Stimulated activated CD4-positive, alpha-beta T cell treated with anti-CD3 and anti-CD28 coated beads, Interleukin-2, amount 100 ng/mL, for 4 hours (primary cell): ENCODE measurements at regions not wholly inside any gene's neighbourhood (a gene's known extent, or its start where the extent isn't known, plus 50 kb on each side); places are given as distances from the start of the nearest gene placed in this dataset.
A peak's percentile ranks its signal among the peaks of the same experiment; 100 is the strongest.
"Not testable (repeated sequence)": the region's sequence is repeated elsewhere in the genome, so short reads cannot be mapped to it uniquely, and the experiment has no call there.

Experiments
- DNase-seq: peaks from one replicate; pipeline ENCODE4 v3.0.0-alpha.2; 2020; ENCODE audit warnings: low read depth

- no peak for DNase-seq
These were observed 142.4 kb upstream of the GALNT2 start for GRCh38 chr1:229924639-229925038.

- no peak for DNase-seq
These were observed 138.3 kb upstream of the GALNT2 start for GRCh38 chr1:229928767-229929166.

DNA sequence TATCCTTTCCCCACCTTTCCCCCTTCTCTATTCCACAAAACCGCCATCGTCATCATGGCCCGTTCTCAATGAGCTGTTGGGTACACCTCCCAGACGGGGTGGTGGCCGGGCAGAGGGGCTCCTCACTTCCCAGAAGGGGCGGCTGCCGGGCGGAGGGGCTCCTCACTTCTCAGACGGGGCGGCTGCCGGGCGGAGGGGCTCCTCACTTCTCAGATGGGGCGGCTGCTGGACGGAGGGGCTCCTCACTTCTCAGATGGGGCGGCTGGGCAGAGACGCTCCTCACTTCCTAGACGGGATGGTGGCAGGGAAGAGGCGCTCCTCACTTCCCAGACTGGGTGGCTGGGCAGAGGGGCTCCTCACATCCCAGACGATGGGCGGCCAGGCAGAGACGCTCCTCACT is 135.3 kb upstream of the GALNT2 start:
- not testable (repeated sequence) for DNase-seq

DNA sequence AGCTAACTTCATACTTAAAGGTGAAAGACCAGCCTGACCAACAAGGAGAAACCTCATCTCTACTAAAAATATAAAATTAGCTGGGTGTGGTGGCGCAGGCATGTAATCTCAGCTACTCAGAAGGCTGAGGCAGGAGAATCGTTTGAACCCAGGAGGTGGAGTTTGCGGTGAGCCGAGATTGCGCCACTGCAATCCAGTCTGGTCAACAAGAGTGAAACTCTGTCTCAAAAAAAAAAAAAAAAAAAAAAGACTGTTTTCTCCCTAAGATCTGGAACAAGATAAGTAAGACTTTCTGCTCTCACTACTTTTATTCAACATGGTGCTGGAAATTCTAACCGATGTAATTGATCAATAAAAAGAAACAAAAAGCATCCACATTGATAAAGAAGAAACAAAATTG is 131.9 kb upstream of the GALNT2 start:
- not testable (repeated sequence) for DNase-seq

DNA sequence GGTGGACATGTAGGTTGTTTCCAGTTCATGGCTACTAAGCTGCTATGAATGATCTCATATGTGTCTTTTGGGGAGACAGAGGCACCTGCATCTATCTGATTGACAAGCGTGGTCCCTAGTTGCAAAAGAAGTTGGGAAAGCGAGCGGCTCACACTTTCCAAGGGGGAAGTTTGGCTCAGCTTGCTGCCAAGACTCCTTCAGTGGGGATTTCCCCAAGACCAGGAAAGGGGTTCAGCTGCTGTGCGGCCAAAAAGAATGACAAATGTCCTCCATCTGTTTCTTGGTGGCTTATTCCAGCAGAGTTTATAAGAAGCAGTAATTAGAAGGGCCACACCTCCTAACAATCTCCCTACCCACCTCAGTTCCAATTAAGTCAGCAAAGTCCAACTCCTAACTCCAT is 128.5 kb upstream of the GALNT2 start:
- DNase-seq: no peak

GRCh38 chr1:229940684-229941083 is 126.4 kb upstream of the GALNT2 start:
- DNase-seq: no peak

GRCh38 chr1:229941160-229941559 is 125.9 kb upstream of the GALNT2 start:
- no peak for DNase-seq

DNA sequence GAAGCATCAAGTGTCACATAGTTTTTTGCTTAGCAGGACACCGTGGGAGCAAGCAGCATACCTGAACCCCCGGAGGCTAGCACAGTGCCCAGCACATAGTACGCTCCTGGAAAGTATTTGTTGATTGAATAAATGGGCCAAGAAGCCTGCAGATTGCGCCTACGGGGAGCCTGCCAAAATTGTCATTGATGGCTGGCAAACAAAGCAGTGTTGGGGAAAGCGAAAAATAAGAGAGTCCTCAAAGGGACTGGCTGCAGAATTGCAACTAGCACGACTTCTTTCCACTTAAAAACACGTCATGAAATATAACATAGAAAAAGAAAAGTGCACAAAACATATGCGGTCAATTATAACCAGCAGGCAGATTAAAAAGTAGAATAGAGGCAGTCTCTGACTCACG is 125.2 kb upstream of the GALNT2 start:
- no peak for DNase-seq

DNA sequence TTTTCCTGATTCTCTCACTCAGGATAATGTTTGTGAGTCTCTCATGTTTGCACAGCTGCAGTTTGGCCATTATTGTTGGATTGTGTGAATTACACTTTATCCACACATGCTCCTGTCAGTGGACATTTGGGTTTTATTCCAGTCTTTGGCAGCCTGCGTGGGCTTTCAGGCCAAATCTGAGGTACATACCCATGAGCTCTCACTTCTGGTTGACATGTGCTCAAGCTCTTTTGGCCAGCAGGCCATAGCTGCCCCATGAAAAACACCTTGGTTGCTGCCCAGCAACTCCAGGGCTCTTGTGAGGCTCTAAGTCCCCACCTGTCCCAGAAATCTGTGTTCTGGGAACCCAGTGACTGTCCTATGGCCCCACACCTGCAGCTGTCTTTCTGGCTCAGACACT is 124.5 kb upstream of the GALNT2 start:
- no peak for DNase-seq

DNA sequence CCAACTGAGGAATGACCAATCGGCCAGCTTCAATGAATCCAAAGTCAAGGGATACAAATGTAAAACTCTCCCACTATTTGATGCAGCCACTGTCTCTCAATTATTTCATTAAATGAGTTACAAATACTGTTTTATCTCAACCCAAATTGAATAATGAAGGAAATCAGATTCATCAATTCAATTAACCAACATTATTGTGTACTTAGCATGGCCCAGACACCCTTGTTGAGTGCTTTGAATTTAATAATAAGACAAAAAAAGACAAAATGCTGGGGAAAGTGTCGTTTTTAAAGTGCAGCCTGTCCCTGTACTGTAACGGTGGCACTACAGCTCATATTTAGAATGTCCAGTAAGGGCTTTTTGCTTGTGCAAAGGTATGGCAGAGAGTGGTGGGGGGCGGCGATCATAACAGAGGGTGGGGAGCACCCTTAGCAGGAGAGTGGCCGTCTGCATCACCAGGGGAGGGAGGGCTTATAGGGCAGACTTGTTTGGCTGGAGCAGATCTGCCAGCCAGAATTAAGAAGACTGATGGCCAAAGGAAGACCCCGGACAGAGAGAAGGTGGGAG is 123.8 kb upstream of the GALNT2 start:
- no peak for DNase-seq

DNA sequence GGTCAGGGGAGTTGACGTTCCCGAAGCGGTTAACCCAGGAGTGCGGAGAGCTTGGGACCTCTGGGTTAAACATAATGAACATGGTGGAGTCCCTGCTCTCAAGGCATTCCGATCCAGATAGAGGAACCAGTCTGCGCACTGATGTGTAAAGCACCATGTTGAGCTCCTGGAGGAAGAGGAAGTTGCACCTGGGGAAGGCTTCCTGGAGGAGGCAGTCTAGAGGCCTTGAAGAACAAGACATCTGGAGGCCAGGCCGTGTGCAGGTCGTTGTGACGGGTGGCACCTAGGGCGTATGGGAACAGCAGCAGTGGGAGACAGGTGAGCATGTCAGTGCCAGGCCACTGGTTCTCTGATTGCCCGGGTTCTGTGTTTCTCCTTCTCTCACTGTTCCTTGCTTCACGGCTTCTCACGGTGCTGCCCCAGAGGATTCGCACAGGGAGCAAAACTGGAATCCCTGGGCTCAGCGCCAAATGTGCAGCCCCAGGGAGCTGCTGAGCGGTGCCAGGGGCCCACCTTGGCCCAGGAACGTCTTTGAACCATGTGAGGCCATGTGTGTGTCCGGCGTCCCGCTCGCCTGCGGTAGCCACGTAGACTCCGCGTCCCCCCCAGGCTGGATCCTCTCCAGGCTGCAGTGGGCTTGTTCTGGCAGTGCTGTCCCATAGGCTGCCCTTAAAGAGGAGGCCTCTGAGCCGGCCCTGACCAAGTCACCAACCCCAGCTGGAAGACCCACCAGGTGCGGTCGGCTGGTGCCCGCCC is 122.9 kb upstream of the GALNT2 start:
- DNase-seq: no peak

DNA sequence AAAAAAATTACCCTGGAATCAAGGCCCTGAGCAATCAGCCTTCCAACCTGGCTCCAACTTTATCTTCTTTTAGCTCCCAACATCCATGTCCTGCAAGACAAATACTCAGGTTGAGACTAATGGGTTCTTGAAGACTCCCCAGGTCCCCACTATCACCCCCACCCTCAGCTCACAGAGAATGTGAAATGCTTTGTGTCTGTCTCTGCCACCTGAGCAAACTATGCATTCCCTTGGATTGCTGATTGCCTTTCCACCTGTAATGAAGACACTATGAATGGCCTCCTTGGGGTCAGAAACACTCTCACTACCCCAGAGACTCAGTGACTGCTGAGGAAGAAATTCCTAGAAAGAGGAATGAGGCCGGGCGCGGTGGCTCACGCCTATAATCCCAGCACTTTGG is 121.2 kb upstream of the GALNT2 start:
- DNase-seq: no peak

GRCh38 chr1:229947968-229948367 is 119.1 kb upstream of the GALNT2 start:
- DNase-seq: no peak

GRCh38 chr1:229948438-229948837 is 118.6 kb upstream of the GALNT2 start:
- DNase-seq: no peak

- DNase-seq: no peak
These were observed 117.5 kb upstream of the GALNT2 start for GRCh38 chr1:229949500-229949899.

DNA sequence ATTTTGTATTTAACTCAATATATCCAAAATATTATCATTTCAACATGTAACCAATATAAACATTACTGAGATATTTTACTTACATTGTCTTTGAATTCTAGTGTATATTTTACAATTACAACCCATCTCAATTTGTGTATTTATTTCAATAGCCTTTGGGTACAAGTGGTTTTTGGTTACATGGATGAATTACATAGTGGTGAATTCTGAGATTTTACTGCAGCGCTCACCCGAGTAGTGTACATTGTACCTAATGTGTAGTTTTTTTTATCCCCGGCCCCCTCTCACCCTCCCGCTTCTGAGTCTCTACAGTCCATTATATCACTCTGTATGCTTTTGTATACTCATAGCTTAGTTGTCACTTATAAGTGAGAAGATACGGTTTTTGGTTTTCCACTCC is 117.0 kb upstream of the GALNT2 start:
- no peak for DNase-seq

GRCh38 chr1:229950908-229951307 is 116.1 kb upstream of the GALNT2 start:
- DNase-seq: no peak

DNA sequence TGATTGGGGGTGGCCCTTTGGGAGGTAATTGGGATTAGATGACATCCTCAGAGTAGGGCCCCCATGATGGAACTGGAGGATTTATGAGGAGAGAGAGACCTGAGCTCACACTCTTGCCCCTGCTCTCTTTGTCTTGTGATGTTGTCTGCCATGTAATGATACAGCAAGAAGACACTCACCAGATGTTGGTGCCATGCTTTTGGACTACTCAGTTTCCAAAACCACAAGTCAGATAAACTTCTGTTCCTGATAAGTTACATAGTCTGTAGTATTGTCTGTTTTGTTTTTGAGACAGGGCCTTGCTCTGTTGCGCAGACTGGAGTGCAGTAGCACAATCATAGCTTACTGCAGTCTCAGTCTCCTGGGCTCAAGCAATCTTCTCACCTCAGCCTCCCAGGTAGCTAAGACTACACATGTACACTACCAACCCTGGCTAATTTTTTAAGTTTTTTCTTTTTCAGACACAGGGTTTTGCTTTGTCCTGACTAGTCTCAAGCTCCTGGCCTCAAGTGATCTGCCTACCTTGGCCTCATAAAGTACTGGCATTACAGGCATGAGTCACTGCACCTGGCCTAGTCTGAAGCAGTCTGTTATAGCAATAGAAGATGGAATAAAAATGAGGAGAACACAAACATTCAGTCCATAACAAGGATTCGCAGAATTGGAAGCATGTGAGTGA is 115.0 kb upstream of the GALNT2 start:
- DNase-seq: no peak

DNA sequence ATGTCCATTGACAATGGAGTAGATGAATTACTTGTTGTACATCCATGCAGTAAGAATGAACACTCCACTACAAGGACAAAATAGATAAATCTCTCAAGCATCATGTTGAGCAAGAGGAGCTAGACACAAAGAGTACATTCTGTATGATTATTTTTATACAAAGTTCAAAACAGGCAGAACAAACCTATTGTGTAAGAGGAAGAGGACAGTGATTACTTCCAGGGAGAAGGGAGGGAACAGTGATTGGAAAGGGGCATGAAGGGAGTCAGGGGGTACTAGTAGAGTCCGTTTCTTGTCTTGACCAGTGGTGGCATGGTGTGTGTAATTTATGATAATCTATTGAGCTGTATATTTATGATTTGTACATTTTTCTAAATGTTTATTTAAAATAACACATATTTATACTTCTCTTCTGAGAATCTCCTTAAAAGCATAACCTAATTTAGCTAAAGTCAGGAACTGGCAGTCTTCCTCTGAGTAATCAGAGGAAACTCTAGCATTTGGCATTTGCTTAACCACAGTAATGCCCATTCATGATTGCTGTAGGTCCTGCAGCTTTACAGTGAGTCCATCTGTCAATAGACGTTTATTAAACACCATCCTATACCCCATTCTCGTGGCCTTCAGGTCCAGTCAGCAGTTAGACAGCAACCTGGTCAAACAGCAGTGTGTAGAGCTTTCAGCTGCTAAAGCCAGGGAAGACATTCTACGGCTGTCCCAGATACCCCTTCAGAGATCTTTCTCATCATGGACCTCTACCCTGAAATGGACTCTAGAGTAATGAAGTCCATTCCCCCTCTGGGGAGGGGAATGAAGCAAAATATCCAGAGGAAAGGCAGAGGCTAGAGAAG is 114.1 kb upstream of the GALNT2 start:
- no peak for DNase-seq

DNA sequence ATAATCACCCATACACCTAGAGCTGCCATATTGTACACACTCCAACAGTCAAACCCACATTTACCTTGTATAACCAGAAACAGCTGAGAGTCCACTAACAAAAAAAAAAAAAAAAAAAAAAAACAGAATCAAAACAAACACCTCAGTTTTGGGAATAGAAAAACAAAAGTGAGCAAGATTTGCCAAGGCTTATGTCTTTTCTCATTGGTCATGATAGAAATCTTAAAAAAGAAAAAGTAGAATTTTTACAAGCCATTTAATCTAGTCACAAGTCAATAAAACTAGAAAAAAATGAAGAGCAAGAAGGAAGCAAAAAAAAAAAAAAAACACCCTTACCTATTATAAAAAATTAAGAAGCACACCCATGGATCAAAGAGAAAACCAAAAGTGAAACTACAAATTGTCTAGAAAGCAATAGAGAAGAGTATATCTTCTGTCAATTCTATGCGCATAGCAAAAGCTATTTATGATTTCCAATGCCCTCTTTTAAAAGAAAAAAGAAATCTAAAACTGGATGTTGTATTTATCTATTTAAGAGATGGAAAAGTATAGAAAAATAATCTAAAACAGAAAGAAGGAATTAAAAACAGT is 113.2 kb upstream of the GALNT2 start:
- no peak for DNase-seq

- no peak for DNase-seq
These were observed 102.8 kb upstream of the GALNT2 start for GRCh38 chr1:229964281-229964680.

GRCh38 chr1:229970714-229971113 is 96.3 kb upstream of the GALNT2 start:
- peak; percentile 1 for DNase-seq
